B cell (primary cell): ENCODE measurements at regions not wholly inside any gene's neighbourhood (a gene's known extent, or its start where the extent isn't known, plus 50 kb on each side); places are given as distances from the start of the nearest gene placed in this dataset.

Source experiments
- ATAC-seq: fragments of 200-7000 bp; cut with Tn5 transposase; one replicate; pipeline ENCODE4 v1.10.0; 2021; ENCODE audit warnings: low read depth, mild to moderate bottlenecking, moderate number of reproducible peaks, moderate library complexity
- CTCF ChIA-PET: fragments of 350-600 bp; sonication (Branson Sonifier 250); formaldehyde crosslinking; loops from one replicate; lab custom pipeline; 2021; ENCODE audit warnings: antibody characterized with exemption, inconsistent platforms; lab: Charles Lee
- POLR2A ChIA-PET: fragments of 350-600 bp; sonication (Branson Sonifier 250); formaldehyde crosslinking; loops from one replicate; lab custom pipeline; 2021; ENCODE audit warnings: antibody characterized with exemption; lab: Charles Lee
- DNase-seq: peaks from one replicate; pipeline ENCODE4 v3.0.0; 2013
- H2AFZ ChIP-seq: 2 replicates; pipeline ENCODE4 v1.6.1; 2012; ENCODE audit warnings: mild to moderate bottlenecking, low read depth, low read length; ENCODE audit not compliant: insufficient read depth, poor library complexity, severe bottlenecking
- H3K27ac ChIP-seq, 2 donors: 1 replicate in 1 of 2; 2 replicates in 1 of 2; pipeline ENCODE4 v1.5.1; 2012 to 2013; ENCODE audit warnings: low read length in 2 of 2, mild to moderate bottlenecking in 2 of 2, moderate library complexity in 1 of 2
- H3K27me3 ChIP-seq, 4 experiments: fragments of 200-600 bp in 1 of 4; sonication (generic) in 1 of 4; replicated peaks in 1 of 4; 1 replicate in 2 of 4; 2 replicates in 2 of 4; pipeline versions ENCODE4 v1.6.1 to v1.7.0; 2013 to 2016; ENCODE audit warnings: low read length in 3 of 4, mild to moderate bottlenecking in 2 of 4, mixed read lengths in 1 of 4, moderate library complexity in 1 of 4; ENCODE audit not compliant: insufficient read depth in 4 of 4, control insufficient read depth in 3 of 4; ENCODE audit errors: control extremely low read depth in 1 of 4
- H3K36me3 ChIP-seq, 2 experiments: replicated peaks in 1 of 2; 1 replicate in 1 of 2; 2 replicates in 1 of 2; pipeline versions ENCODE4 v1.6.1 to v1.7.1; 2013; ENCODE audit warnings: low read length in 1 of 2; ENCODE audit not compliant: insufficient read depth in 2 of 2, control insufficient read depth in 1 of 2; ENCODE audit errors: control extremely low read depth in 1 of 2, extremely low read depth in 1 of 2
- H3K4me1 ChIP-seq, 2 donors: fragments of 200-600 bp in 1 of 2; sonication (generic) in 1 of 2; 1 replicate in 1 of 2; 2 replicates in 1 of 2; pipeline versions ENCODE4 v1.5.1 to v1.6.1; 2013 to 2017; ENCODE audit warnings: low read length in 2 of 2; ENCODE audit not compliant: control insufficient read depth in 2 of 2, insufficient read depth in 2 of 2
- H3K4me2 ChIP-seq: replicated peaks from 2 replicates; pipeline ENCODE3; 2012; ENCODE audit warnings: mild to moderate bottlenecking, low read depth, low read length; ENCODE audit not compliant: poor library complexity, severe bottlenecking
- H3K4me3 ChIP-seq, 5 experiments: fragments of 200-600 bp in 1 of 5; sonication (generic) in 1 of 5; 1 replicate in 3 of 5; 2 replicates in 2 of 5; pipeline versions ENCODE4 v1.5.1 to v1.7.0; 2011 to 2016; ENCODE audit warnings: low read length in 4 of 5, mild to moderate bottlenecking in 4 of 5, low read depth in 2 of 5, control low read depth in 1 of 5, moderate library complexity in 1 of 5; ENCODE audit not compliant: insufficient read depth in 1 of 5; ENCODE audit errors: control extremely low read depth in 1 of 5, extremely low read depth in 1 of 5
- H3K79me2 ChIP-seq: fragments of 200-600 bp; sonication (generic); one replicate; pipeline ENCODE4 v1.6.0; 2016; ENCODE audit warnings: low read length; ENCODE audit not compliant: control insufficient read depth, insufficient read depth
- H3K9ac ChIP-seq: fragments of 200-600 bp; sonication (generic); 2 replicates; pipeline ENCODE4 v1.6.1; 2017; ENCODE audit warnings: mild to moderate bottlenecking, low read length, moderate library complexity
- H3K9me3 ChIP-seq, 3 donors: one replicate each; pipeline versions ENCODE4 v1.6.1 to v1.7.1; 2013; ENCODE audit warnings: low read length in 2 of 3; ENCODE audit not compliant: control insufficient read depth in 2 of 3, insufficient read depth in 1 of 3; ENCODE audit errors: control extremely low read depth in 1 of 3
- H4K20me1 ChIP-seq: 2 replicates; pipeline ENCODE4 v1.6.0; 2012; ENCODE audit warnings: mild to moderate bottlenecking, low read length; ENCODE audit not compliant: insufficient read depth, control insufficient read depth, poor library complexity, severe bottlenecking
- H3K27ac Mint-ChIP-seq: one replicate; pipeline ENCODE4 v1.8.0; 2021; ENCODE audit warnings: mixed read lengths
- H3K27me3 Mint-ChIP-seq: one replicate; pipeline ENCODE4 v1.8.0; 2021; ENCODE audit warnings: mixed read lengths
- H3K4me1 Mint-ChIP-seq: one replicate; pipeline ENCODE4 v1.8.0; 2021; ENCODE audit warnings: mixed read lengths
- H3K4me3 Mint-ChIP-seq: one replicate; pipeline ENCODE4 v1.8.0; 2021; ENCODE audit warnings: mixed read lengths
- H3K9me3 Mint-ChIP-seq: one replicate; pipeline ENCODE4 v1.8.0; 2022; ENCODE audit warnings: mixed read lengths; ENCODE audit not compliant: insufficient read depth
- CTCF ChIP-seq: fragments of 200-600 bp; IDR thresholded peaks from one replicate; pipeline ENCODE4 v1.8.0; 2022; ENCODE audit warnings: antibody characterized with exemption, mild to moderate bottlenecking
- EZH2 ChIP-seq: IDR thresholded peaks from 2 replicates; pipeline ENCODE4 v1.6.1; 2012; ENCODE audit warnings: borderline replicate concordance, low read depth, mild to moderate bottlenecking, moderate library complexity, low read length; ENCODE audit not compliant: insufficient read depth, poor library complexity, severe bottlenecking
- WGBS: methylation state at CpG from one replicate; pipeline ENCODE4 v1.1.5; 2013; ENCODE audit warnings: missing lambda C conversion rate; ENCODE audit not compliant: insufficient coverage; 5-methylcytosine and 5-hydroxymethylcytosine counted together
- intact Hi-C: fragments of 100-400 bp; cut with micrococcal nuclease; formaldehyde crosslinking; loops from one replicate; pipeline ENCODE4 v1.10.0; 2022

- intact Hi-C loops = no loop called here
- ChIA-PET CTCF (no interaction called here), POLR2A (no interaction called here)
- no peaks in the 10 kb centered on the region for H3K36me3 ChIP-seq
- Mint-ChIP-seq H3K27ac (no peak overlapping the region), H3K4me1 (peaks cover 3% of the 10 kb centered on the region), H3K27me3 (no peaks in the 10 kb centered on the region), H3K4me3 (no peak overlapping the region), H3K9me3 (no peaks in the 10 kb centered on the region)
- H2AFZ ChIP-seq = no peak overlapping the region
- no peaks in the 10 kb centered on the region for H3K4me1 ChIP-seq
- no peak for TF ChIP-seq EZH2
- no peak for TF ChIP-seq CTCF
- no peaks in the 10 kb centered on the region for H3K27me3 ChIP-seq
- H4K20me1 ChIP-seq = no peaks in the 10 kb centered on the region
- H3K79me2 ChIP-seq = no peaks in the 10 kb centered on the region
- DNase-seq (no peak), ATAC-seq (no peak)
- H3K4me3 ChIP-seq = no peak overlapping the region
- H3K4me2 ChIP-seq = no peak overlapping the region
- H3K9ac ChIP-seq = no peak overlapping the region
- no CpG with 5 or more reads among the region's 3 CpGs for WGBS
- H3K27ac ChIP-seq = no peak overlapping the region
- no peaks in the 10 kb centered on the region for H3K9me3 ChIP-seq
Observed at GRCh38 chr4:101682946-101683345, 107.6 kb upstream of the BANK1 start.

GRCh38 chr4:101678180-101678579 is 112.3 kb upstream of the BANK1 start:
- Histone ChIP-seq H3K4me2 (no peak overlapping the region), H4K20me1 (no peaks in the 10 kb centered on the region), H2AFZ (no peak overlapping the region), H3K9ac (no peak overlapping the region), H3K9me3 (peaks cover 0 to 4% (median 4%) of the 10 kb centered on the region in 3 donors), H3K79me2 (no peaks in the 10 kb centered on the region), H3K4me3 (no peak overlapping the region), H3K27ac (no peak overlapping the region), H3K36me3 (no peaks in the 10 kb centered on the region), H3K27me3 (no peaks in the 10 kb centered on the region), H3K4me1 (no peaks in the 10 kb centered on the region)
- Mint-ChIP-seq H3K9me3 (no peaks in the 10 kb centered on the region), H3K4me3 (no peak overlapping the region), H3K27ac (no peak overlapping the region), H3K27me3 (no peaks in the 10 kb centered on the region), H3K4me1 (no peaks in the 10 kb centered on the region)
- no peak for ATAC-seq
- DNase-seq = no peak
- TF ChIP-seq EZH2 (no peak), CTCF (no peak)
- ChIA-PET POLR2A (interaction anchor here (0.6 kb wide), 1 partner anchor 788 kb away, joined by 8 read pairs; no protein-coding TSS in a partner anchor), CTCF (no interaction called here)
- 58% methylated on average over 2 of the region's 3 CpGs for WGBS
- intact Hi-C loops = no loop called here
